A172 (cell line): ENCODE measurements at regions not wholly inside any gene's neighbourhood (a gene's known extent, or its start where the extent isn't known, plus 50 kb on each side); places are given as distances from the start of the nearest gene placed in this dataset.
A peak's percentile ranks its signal among the peaks of the same experiment; 100 is the strongest.

ENCODE experiments used
- DNase-seq: peaks from one replicate; pipeline ENCODE4 v3.0.0-alpha.2; 2015; ENCODE audit warnings: low spot score

DNA sequence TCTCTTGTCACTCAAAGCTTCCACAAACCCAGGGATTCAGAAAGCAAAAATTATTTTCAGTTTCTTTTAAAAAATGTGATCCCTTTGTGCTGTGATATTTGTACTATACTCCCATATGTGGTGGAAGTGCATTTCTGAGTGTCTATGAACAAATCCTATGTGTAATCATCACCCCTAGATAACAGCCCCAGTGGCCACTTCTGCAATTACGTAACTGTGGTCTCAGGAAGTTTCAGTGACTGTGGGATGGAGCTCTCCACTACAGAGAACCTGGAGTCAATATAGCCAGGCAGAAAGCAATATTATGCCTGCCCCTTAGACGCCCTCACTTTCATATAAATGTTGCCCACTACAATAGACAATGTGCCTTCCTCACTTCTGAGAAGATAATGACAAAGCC lies 1101.7 kb upstream of the GHITM start:
- no peak for DNase-seq

DNA sequence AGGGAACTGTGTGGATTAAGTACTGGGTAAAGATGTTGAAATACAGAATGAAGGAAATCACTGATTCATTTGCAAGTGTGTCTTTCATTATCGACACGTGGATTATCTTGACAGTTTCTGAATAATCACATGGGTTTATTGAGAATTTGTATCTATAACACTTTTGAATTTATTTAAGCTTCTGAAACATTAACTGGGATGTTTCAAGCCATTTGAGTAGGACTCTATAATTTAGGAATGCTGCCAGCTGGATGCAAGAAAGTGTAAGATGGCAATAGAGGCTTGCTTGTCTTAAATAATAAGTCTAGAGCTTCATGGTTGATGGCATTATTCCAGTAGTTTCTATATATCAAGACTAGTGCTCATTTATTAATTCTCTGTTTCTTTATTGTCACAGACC lies 1100.7 kb upstream of the GHITM start:
- no peak for DNase-seq

DNA sequence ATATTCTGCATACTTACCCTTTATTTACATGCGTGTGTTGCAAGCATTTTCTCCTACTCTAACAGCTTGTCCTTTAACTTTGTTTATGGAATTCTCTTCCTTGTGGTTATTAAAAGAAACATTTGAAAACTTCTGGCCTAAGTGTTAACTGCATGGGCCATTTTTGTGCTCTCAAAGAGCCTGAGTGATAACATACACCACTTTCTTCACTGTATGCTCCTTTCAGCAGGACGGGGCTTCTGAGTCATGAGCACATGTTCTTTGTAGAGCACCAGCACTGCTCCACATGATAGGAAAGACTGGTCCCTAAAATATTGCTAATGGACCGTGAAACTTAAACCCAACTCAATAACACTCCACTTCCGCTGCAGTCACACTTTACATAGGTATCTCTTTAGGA lies 1093.6 kb upstream of the GHITM start:
- DNase-seq, result no peak

- DNase-seq, result no peak
Observed at GRCh38 chr10:83050815-83051214, 1088.5 kb upstream of the GHITM start.

- DNase-seq, result no peak
Observed at GRCh38 chr10:83062871-83063270, 1076.4 kb upstream of the GHITM start.

- no peak for DNase-seq
Observed at GRCh38 chr10:83073472-83073871, 1065.8 kb upstream of the GHITM start.

- DNase-seq, result peak; percentile 69
Observed at GRCh38 chr10:83075016-83075814, 1064.1 kb upstream of the GHITM start.

GRCh38 chr10:83075815-83076355 lies 1063.4 kb upstream of the GHITM start:
- DNase-seq, result no peak

DNA sequence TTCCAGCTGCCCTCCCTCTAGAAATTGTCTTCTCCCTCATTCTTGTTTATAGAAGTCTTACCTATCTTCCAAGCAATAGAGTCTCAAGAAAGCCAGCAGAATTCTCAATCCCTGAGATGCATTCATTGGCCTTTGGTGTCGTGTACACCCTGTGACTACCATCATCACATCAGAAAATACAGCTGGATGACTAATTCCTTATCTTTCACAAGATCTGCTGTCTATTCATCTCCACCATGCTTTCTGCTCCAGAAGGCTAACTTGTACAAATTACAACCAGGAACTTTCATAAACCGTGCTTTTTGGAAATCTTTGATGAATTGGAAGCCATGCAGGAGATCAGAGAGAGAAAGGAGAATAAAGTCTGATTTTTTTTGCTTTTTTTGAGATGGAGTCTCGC lies 1062.9 kb upstream of the GHITM start:
- peak; percentile 47 for DNase-seq

- DNase-seq, result peak; percentile 12
Observed at GRCh38 chr10:83078160-83078559, 1061.1 kb upstream of the GHITM start.

- no peak for DNase-seq
Observed at GRCh38 chr10:83078645-83079044, 1060.7 kb upstream of the GHITM start.

DNA sequence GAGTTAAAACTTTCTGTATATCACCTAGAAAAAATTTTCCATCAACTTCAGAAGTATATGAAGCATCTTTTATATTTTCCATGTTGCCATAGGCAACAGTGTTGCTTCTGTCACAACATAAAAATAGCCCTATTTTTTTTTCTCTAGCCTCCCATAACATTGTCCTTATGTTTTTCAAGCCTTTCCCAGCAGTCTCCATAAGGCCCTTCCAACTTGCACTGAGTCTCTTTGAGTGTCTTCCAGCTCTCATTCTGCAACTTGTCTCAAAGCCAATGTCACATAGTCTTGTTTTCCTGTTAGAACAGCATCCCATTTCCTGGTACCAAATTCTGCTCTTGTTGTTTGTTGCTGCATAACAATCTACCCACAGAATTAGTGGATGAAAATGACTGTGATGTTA lies 1055.5 kb upstream of the GHITM start:
- DNase-seq, result no peak

GRCh38 chr10:83089335-83089734 lies 1050.0 kb upstream of the GHITM start:
- DNase-seq, result no peak

- no peak for DNase-seq
Observed at GRCh38 chr10:83104616-83105015, 1034.7 kb upstream of the GHITM start.

GRCh38 chr10:83108565-83109333 lies 1030.6 kb upstream of the GHITM start:
- no peak for DNase-seq

DNA sequence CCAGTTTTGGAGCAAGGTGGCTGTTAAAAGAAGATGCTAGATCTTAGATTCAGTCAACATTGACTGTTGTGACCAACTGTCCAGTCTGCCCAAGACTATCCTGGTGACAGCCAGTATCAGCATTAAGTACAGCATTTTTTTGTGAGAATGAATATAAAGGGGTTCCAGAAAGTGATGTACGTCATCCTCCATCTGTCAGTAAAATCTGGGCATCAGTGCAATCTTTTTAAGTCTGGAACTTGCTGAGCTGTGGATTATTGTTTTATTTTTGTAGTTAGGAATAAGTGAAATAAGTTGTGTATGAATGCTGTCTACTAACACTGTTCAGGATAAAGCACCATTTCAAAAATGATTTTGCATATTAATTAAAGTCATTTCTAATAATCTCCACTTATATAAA lies 1020.0 kb upstream of the GHITM start:
- DNase-seq, result no peak

DNA sequence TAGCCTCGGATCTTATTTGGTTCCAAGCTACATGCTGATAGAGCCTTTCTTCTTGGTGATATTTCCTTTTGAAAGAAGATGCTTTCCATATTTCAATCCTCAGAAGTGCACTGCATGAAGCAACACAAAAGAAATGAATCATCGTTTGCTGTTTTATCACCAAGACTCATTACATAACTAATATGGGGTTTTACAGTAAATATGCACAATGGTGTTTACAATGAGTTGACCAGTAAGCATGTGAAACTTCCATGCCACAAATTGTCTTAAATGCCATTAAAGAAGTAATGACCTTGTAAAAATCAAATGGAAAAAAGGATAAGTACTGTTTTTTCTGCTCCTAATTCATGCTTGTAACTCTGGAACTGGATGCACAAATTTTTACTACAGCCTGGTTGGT lies 1017.0 kb upstream of the GHITM start:
- DNase-seq, result peak; percentile 2

GRCh38 chr10:83127942-83128575 lies 1011.2 kb upstream of the GHITM start:
- DNase-seq, result peak; percentile 42

- no peak for DNase-seq
Observed at GRCh38 chr10:83140811-83141210, 998.5 kb upstream of the GHITM start.

DNA sequence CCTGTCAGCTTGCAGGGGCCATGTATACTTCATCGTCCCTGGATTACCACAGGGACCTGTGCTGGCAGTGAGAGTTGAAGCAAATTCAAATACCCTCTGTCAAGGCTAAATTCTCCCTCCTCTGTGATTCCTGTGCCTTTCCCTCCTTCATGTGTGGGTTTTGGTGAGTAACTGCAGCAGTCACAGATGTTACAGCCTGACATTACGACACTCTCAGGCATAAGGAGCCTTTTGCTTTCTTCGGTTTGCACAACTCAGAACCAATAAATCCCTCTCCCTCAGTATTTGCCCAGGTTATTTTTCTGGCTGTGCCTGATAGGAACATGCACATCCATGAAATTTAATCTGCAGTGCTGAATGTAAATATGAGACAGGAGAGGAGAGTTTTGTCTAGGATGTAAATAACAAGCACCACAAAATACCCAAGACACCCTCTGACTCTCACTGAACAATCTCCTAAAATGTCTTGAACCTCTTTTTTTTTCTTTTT lies 997.2 kb upstream of the GHITM start:
- no peak for DNase-seq

DNA sequence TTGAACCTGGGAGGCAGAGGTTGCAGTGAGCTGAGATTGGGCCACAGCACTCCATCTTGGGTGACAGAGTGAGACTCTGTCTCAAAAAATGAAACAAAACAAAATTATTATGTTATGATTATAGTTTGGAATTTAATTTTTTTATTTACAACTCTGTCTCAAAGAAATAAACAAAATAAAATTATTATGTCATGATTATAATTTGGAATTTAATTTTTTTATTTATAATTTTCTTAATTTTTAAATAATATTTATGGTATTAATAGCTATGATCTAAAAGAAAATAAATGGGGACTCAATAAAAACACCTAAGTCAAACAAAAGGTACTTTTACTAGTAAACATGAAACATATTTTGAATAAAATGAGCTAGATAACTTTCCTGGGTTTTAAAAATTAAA lies 994.8 kb upstream of the GHITM start:
- DNase-seq, result no peak

DNA sequence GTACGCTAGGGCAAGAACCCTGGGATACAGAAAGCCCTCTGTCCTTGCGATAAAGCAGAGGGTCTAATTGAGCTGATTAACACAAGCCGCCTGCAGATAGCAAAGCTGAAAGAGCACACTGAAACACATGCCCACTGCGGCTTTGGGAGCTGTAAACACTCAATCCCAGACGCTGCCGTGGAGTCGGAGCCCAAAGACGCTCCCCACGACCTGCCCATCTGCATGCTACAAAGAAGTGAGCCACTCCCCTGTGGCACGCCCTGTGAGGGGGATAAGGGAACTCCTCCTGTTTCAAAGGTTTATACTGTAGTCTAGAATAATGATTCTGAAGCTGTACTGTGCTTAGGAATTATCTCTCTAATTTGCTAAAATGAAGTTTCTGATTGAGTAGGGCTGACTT lies 985.6 kb upstream of the GHITM start:
- DNase-seq, result no peak
